Hematopoietic multipotent progenitor cell (in vitro differentiated cells): ENCODE measurements at regions not wholly inside any gene's neighbourhood (a gene's known extent, or its start where the extent isn't known, plus 50 kb on each side); places are given as distances from the start of the nearest gene placed in this dataset.

Experiments used
- DNase-seq, 3 donors: peaks; one replicate each; pipeline ENCODE4 v3.0.0-alpha.2; 2011 to 2015; ENCODE audit warnings: low read depth in 2 of 3, low spot score in 2 of 3

DNA sequence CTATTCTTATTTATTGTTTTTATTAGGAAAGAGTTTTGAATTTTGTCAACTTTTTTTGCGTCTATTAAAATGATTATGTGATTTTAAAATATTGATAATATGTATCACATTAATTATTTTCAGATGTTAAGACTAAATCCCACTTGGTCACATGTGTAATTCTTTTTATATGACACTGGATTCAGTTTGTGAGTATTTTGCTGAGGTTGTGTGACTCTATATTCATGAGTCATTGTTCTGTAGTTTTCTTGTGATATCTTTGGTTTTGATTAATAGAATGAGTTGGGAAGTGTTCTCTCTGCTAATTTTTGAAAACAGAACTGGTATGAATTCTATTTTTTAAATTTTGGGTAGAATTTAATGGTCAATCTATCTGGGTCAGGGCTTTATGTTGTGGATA, 317.9 kb downstream of the ETS1 start:
- DNase-seq, result no peak

DNA sequence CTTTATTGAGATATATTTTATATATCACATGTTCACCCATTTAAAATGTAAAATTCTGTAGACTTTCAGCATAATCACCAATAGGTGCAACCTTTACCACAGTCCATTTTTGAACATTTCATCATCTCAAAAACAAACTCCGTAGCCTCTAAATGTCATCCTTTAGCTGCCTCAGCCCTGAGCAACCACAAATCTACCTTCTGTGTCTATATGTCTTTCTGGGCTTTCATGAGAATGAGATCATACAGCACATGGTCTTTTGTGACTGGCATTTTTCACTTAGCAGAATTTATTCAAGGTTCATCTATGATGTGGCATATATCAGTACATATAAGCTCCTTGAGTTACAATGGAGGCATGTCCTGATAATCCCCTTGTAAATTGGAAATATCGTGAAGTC, 320.5 kb downstream of the ETS1 start:
- DNase-seq, result no peak

DNA sequence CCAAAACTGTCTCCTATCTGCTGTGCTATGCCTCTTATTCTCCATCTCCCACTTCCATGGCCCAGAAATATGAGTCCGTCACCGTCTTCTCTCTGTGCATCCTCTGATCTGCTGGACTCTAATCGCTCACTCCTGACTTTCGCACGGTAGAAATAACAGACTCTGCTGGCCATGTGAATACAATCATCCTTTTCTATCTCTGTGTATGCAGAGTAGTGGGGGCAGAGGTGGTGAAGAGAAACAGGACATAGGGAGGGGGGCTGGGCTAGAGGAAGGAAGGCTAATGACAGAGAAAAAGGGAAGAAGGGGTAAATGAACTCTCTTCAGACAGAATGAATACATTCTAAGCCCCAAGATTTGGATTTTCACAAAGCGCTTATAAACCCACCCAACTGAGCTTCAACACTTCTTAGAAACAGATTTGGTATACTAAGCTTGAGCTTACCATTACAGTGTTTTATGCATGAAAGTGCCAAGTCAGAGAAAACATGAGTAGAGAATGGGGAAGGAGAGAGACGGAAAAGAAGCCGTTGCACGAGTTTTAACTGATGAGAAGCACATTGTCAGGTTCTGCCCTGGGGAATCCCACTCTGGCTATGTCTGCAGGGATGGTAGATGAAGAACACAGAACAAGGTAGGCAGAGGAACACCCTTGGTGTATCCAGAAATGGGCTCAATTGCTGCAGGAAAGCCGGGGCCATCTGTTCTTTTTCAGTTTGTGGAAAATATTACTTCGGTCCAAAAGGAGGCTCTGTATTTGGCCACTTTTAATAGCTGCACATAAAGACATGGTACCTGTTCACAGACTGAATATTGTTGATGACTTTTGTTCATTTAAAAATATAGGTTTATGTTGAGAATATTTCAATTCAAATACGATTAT, 324.7 kb downstream of the ETS1 start:
- no peak for DNase-seq

DNA sequence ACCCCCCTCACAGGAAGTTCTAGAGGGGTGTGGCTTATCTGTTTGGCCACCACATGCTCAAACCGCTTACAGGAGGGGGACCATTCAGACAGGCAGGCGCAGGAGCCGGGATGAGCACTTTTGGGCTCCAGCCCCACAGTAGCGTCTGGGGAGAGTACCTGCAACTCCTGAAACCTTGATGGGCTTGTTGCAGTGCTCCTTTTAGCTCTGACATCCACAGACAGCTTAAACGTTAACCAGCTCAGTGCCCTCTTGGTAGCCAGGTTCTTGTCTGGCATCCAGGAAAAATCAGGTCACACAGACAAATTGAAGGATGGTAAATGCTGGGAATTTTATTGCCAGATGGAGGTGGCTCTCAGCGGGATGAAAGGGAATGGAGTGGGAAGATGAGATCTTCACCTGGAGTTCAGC, 326.3 kb downstream of the ETS1 start:
- DNase-seq, result no peak

DNA sequence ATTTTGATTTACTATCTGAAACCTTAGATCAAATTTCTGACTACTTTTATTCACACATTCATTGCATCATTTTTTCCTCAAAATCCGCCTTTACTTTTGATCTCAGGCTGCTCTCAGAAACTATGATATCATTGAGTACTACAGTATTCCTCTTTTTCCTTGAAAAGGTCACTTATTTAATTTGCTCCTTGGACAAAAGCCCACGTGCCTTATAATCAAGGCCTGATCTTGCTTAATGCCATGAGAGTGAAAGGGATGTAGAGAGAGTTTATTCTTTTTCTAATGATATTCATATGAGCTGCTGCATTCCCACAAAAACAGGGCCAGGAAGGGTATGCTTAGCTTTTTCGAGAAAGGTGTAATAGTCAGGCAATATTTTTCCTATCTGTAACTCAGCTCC, 327.0 kb downstream of the ETS1 start:
- no peak for DNase-seq

DNA sequence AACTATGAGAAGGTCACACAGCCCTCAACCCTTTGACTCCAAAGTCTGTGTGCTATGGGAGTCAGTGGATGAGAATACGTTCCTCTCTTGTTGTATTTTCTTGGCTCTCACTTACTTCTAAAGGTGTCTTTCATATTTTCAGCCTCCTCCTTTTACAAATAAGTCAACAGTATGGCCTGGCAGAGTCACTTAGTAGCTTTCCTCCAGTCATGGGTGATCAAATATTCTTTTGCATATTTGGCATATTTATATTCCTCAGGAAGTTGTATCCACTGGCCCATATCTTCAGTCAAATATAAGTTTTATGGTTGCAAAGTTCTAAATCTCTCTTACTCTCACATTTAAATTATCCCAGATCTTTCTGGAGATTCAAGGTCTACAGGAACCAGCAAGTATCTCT, 327.5 kb downstream of the ETS1 start:
- no peak for DNase-seq

DNA sequence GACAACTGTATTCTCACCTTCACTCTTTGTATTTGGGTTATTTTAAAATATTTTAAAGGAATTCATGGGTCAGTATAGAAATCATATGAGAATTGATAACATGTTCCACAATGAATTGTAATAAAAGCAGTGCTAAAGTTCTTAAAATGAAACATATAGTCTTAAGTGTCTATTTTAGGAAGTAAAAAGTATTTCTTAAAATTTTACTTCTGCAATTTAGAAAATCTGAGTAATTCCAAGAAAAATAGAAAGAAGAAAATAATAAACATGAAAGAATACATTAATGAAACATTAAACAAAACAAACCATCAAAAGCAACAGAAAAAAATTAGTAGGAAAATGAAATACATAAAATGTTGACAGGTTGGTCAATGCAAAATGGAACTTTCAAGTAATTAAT, 332.4 kb downstream of the ETS1 start:
- DNase-seq, result no peak

DNA sequence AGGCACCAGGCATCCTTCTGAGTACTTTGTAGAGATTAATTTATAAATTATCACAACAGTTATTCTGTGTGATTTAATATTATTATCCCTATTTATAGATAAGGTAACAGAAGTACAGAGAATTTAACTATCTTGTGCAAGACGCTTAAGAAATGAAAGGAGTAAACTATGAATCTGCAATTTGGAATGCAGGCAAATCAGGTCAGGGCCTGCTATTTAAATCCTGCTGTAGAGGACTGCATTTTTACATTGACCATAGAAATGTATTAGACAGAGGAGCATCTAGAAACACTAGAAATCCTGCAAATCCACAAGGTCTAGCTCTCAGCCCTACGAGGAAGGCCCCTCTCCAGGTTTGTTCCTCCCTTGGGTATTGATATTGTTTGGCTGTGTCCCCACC, 336.2 kb downstream of the ETS1 start:
- no peak for DNase-seq

DNA sequence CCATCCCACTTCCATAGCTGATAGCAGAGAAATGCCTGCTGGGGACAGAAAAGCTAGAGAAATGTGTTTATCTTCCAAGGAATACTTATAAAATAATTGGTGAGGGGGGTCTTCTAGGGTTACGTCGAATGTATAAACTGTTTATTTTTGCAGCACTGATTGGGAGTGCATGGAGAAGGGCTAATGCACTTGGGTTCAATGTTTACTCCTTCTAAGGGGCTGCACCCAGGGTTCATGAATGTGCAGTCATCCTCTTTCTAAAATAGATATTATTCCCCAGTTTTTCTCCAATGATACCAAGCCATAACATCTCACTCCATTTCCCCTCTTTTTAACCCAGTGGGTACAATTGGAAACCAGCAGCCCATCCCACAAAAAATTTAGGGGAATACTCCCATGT, 336.9 kb downstream of the ETS1 start:
- DNase-seq, result no peak

DNA sequence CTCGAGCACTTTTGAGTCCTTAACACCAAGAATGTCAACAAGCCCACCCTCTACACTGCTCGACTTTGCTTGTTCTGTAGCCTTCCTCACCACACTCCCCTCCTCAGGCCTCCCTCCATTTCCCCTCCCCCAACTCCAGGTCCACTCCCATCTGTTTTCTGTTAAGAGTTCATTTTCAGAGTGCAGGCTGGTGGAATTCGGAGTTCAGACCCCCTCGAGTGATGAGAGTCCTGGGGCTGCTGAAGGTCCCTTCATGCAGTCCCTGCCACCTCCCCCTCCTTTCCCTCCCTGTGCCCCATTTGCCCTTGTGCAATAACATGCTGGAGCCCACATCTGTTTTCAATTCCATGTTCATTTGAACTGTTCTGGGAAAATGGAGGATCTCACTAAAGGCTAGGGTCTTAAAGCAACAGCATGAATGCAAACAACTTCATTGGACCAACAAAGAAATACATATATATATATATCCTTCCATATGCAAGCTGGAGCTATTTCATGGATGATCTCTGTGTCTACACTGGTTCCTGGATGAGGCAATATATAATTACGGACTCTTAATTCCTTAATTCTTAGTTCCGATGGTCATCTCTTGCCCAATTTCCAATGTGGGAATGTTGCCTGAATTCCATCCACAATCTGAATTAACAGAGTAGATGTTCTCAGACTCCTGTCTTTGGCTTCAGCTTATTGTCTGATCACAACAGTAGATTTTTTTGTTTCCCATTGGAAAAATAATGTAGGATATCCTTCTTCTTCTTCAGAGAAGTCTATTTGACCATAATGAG, 340.4 kb downstream of the ETS1 start:
- DNase-seq, result no peak

DNA sequence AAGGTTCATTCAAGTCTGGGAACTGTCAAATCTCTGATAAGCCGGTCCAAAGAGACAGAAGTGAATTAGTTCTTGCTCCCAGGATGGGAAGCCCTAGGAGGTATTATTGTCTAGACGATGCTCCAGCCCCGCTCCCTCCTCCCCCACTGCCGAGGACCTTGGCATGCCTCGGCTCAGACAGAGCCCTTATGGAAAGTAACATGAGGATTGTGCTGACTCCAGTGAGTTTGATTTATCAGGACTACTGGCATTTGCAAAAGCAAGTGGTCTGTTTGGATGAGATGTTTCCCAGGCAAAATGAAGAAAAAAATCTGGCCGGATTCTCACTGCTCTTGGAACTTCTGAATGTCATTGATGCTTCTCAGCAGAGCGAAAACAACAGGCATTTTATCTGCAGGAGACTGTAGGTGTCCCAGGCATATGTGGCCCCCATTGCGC, 341.0 kb downstream of the ETS1 start:
- no peak for DNase-seq

DNA sequence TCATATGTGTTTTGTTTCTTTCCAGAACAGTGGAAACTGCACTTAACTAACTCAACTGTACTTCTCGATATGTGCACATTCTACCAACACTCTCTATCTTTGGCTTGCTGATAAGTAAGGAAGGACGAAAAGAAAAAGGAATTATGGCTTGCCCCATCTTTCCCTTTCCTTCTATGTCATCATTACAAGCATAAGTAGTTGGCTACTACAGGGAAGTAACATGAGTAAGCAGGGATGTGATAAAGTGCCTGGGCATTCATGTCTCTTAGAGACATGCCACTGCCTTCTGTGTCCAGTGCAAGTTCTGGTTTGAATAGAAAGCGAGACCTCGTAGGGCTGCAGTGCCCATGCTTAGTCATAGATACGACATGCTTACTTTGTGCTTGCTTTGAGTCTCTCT, 342.5 kb downstream of the ETS1 start:
- DNase-seq, result no peak

DNA sequence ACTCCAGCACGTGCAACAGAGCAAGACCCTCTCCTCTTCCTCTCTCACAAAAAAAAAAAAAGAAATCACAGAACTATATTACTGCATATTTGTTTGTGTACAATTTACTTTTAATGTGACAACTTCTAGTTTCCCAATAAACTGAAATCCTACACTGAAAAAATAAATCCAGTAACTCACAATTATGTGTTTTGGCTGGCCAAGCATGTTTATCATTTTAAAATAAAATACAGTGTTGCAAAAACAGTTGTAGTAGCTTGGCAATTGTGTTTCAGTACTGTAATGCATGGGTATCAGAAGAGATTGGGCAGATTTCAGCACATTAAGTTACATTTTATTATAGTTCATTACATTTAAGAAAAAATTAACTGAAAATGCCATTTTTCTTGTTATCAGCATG, 344.9 kb downstream of the ETS1 start:
- no peak for DNase-seq

DNA sequence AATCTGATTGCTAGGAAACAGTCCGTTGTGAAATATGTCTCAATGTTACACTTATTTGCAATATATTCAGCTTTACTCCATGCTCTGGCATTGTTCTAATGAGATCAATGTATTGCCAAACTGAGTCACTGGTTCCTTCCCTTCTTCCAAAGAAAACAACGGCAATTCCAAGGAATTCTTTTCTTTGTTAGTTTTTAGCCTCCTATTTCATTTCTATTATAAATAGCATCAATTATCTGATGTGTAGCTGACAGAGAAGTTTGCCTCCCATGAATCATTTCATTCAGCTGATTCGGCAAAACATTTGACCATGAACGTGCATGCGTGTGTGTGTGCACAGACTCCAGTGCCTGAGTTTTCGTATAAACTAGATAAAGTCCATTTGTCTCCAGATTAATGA, 346.8 kb downstream of the ETS1 start:
- DNase-seq, result no peak

DNA sequence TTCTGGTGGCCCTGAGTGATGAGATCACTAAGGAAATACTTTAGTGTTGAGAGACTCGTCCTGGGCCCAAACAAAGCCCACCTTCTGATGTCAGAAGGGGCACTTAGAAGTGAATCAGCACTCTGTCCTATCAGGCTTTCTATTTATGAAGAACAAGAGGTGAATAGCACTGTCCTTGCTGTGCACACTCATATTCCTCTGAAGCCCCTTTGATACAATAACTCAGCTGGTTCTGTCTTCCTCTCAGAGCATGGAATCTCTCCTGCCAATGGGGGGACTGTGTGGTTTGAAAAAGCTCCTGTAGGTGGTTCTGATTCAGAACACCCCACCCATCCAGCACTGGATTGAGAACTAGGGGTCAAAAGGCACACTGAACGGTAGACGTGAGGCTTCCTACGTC, 348.1 kb downstream of the ETS1 start:
- DNase-seq, result no peak

DNA sequence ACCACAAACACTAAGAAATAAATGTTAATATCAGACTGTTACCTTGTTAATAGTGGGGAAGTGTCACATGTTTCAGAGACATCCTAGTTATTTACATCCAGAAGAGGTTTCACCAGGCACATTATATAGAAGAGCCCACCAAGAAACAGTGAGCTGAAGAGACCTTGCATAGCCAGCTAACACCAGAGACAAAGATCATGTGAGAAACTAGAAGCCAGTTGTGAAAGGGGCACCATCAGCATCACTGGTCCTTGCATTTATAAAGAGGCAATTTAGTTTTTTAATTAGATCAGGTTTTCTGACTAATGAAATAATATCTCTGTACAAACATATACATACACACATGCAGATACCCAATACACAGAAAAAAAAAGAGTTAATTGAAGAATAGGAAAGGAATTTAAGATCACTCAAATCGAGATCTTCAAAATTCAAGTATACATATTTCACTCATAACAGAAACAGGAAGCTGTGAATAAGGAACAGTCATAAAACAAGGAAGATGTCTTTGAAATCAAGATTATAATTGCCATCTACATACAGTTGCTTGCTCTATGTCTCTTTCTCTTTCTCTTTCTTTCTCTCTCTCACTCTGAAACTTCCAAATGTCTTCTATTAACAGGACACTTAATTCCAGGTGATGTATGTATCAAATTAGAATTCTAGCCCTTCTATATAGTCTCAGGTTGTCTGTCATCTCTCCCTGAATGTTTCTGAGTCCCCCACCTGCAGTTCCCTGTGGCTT, 348.7 kb downstream of the ETS1 start:
- DNase-seq, result peak in 1 of 3 donors; percentile 53

DNA sequence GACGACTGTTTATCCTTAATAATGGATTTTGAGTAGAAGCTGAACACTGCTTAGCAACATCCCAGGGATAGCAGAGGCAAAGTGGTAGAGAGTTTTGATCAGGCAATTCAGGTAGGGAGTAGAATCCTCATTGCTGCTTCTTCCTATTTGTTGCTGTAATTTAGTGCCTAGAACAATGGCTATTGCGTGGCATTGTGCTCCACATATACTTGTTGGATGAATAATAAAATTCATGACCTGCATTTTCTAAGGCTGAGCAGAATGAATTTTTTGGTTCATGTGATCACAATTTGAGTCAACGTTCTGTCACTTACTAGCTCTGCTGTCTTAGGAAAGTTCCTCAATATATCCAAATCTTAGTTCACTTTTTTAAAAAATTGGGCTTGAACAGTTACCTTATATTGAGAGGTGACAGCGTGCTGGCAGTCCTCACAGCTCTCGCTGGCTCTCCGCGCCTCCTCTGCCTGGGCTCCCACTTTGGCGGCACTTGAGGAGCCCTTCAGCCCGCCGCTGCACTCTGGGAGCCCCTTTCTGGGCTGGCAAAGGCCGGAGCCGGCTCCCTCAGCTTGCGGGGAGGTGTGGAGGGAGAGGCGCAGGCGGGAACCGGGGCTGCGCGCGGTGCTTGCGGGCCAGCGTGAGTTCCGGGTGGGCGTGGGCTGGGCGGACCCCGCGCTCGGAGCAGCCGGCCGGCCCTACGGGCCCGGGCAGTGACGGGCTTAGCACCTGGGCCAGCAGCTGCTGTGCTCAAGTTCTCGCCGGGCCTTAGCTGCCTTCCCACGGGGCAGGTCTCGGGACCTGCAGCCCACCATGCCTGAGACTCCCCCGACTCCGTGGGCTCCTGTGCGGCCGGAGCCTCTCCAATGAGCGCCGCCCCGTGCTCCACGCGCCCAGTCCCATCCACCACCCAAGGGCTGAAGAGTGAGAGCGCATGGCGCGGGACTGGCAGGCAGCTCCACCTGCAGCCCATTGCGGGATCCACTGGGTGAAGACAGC, 350.6 kb downstream of the ETS1 start:
- DNase-seq, result no peak

DNA sequence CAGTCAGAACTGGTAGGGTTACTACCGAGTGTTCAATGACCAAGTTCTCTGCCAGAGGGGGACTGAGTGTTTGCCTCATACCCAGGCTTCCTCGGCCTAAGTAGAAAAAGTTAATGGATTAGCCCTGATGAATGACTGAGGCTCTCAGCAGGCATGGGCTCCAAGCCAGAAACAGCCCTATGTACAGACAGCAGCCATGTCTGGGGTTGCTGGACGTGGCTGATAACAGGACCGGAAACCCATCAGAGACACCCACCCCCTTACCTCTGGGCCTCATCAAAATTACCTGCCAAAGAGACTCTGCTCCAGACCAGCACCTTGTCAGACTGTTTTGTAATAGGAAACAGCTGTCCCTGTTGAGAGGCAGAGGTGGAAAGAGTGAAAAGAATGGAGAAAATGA, 351.4 kb downstream of the ETS1 start:
- peak in 2 of 3 donors; percentile 77 to 95 for DNase-seq

DNA sequence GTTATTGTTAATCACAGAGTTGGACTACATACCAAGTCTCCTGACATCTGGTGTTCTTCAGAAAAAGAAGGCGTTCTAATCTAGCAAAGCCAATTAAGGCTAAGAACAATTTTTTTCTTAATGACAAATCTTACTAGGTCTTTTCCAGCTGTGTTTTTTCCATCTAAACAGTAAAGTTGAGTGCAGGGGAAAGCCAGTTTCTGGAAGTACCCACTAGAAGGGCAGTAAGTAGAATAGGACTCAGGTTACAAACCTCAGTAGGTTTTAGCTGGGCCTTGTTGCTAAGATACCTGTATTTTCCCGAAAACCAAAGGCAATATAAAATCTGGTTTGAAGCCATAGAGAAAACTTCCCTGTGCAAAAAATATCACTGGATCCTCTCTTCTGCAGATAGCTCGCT, 351.9 kb downstream of the ETS1 start:
- DNase-seq, result no peak

DNA sequence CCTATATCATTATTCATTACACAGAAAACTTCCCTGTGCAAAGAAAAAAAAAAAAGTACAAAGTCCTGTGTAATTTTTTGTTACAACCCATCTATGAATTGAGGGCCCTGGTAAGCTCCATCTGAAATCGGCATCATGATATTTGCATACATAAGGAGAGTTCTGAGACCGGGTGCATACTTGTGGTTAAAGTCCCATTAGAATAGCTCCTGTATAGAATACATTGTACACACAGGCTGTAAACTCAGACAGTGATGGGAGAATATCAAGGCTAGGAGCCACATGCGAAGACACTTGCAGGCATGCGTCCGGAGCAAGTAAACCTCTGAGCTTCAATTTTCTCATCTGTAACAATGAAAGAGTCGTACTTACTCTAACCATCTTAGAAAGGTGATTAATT, 353.2 kb downstream of the ETS1 start:
- DNase-seq, result no peak
